ENCODE measurements at regions not wholly inside any gene's neighbourhood (a gene's known extent, or its start where the extent isn't known, plus 50 kb on each side); places are given as distances from the start of the nearest gene placed in this dataset.

GRCh38 chr18:37640504-37640903, 74.9 kb upstream of the CELF4 start:
- DNase-seq (ENCODE audit: low read depth), result no peak

- no peak for DNase-seq (ENCODE audit: low read depth)
These were observed 74.2 kb upstream of the CELF4 start for GRCh38 chr18:37639846-37640245.

GRCh38 chr18:37637478-37637850, 71.9 kb upstream of the CELF4 start:
- DNase-seq (ENCODE audit: low read depth), result no peak

- no peak for DNase-seq (ENCODE audit: low read depth)
These were observed 71.4 kb upstream of the CELF4 start for GRCh38 chr18:37636831-37637477.

- no peak for DNase-seq (ENCODE audit: low read depth)
These were observed 68.9 kb upstream of the CELF4 start for GRCh38 chr18:37634516-37634915.

- DNase-seq (ENCODE audit: low read depth), result no peak
These were observed 65.8 kb upstream of the CELF4 start for GRCh38 chr18:37631422-37631821.

GRCh38 chr18:37630334-37630733, 64.7 kb upstream of the CELF4 start:
- DNase-seq (ENCODE audit: low read depth), result no peak

- no peak for DNase-seq (ENCODE audit: low read depth)
These were observed 63.0 kb upstream of the CELF4 start for GRCh38 chr18:37628470-37629220.

- no peak for DNase-seq (ENCODE audit: low read depth)
These were observed 58.7 kb upstream of the CELF4 start for GRCh38 chr18:37624318-37624717.

GRCh38 chr18:37619964-37620363, 54.4 kb upstream of the CELF4 start:
- no peak for DNase-seq (ENCODE audit: low read depth)

GRCh38 chr18:37617623-37618022, 52.0 kb upstream of the CELF4 start:
- DNase-seq (ENCODE audit: low read depth), result no peak
